ENCODE measurements at regions not wholly inside any gene's neighbourhood (a gene's known extent, or its start where the extent isn't known, plus 50 kb on each side); places are given as distances from the start of the nearest gene placed in this dataset.

GRCh38 chr18:32598144-32598543 lies 127.5 kb upstream of the GAREM1 start:
- ATAC-seq, result no peak
- TF ChIP-seq ISL1 (CRISPR knock-in tag; IDR thresholded peaks at IDR 0.05), result no peak
- no peak for TF ChIP-seq TSHZ2 (CRISPR knock-in tag; IDR thresholded peaks at IDR 0.05)
- TF ChIP-seq RARB (CRISPR knock-in tag; IDR thresholded peaks at IDR 0.05), result no peak
- no peak for TF ChIP-seq GLIS3 (CRISPR knock-in tag; IDR thresholded peaks at IDR 0.05)
- TF ChIP-seq ZC3H10 (CRISPR knock-in tag; IDR thresholded peaks at IDR 0.05), result no peak
- TF ChIP-seq BACH2 (CRISPR knock-in tag; IDR thresholded peaks at IDR 0.05; ENCODE audit: borderline replicate concordance), result no peak
- no peak for TF ChIP-seq POU6F1 (CRISPR knock-in tag; IDR thresholded peaks at IDR 0.05; ENCODE audit: borderline replicate concordance, low read depth)
- TF ChIP-seq CSRNP3 (CRISPR knock-in tag; IDR thresholded peaks at IDR 0.05), result no peak

GRCh38 chr18:32596501-32596900 lies 125.8 kb upstream of the GAREM1 start:
- no peak for TF ChIP-seq TOX (CRISPR knock-in tag; IDR thresholded peaks at IDR 0.05; ENCODE audit: borderline replicate concordance)
- TF ChIP-seq POU6F1 (CRISPR knock-in tag; IDR thresholded peaks at IDR 0.05; ENCODE audit: borderline replicate concordance, low read depth), result no peak
- no peak for TF ChIP-seq ESRRG (CRISPR knock-in tag; IDR thresholded peaks at IDR 0.05)
- no peak for TF ChIP-seq ZNF565 (CRISPR knock-in tag; conservative IDR thresholded peaks at IDR 0.05; ENCODE audit: low read depth)
- TF ChIP-seq OSR1 (CRISPR knock-in tag; IDR thresholded peaks at IDR 0.05), result no peak
- ATAC-seq, result no peak

GRCh38 chr18:32595832-32596231 lies 125.2 kb upstream of the GAREM1 start:
- ATAC-seq, result no peak
- no peak for TF ChIP-seq ESRRG (CRISPR knock-in tag; IDR thresholded peaks at IDR 0.05)

GRCh38 chr18:32588191-32588590 lies 117.5 kb upstream of the GAREM1 start:
- ATAC-seq, result no peak
- TF ChIP-seq TSHZ2 (CRISPR knock-in tag; IDR thresholded peaks at IDR 0.05) (no peak), TCF4 (CRISPR knock-in tag; IDR thresholded peaks at IDR 0.05; ENCODE audit: borderline replicate concordance) (no peak), ISL1 (CRISPR knock-in tag; IDR thresholded peaks at IDR 0.05) (no peak), ZNF70 (CRISPR knock-in tag; IDR thresholded peaks at IDR 0.05) (no peak), ZFP30 (CRISPR knock-in tag; IDR thresholded peaks at IDR 0.05) (no peak), CREB5 (CRISPR knock-in tag; IDR thresholded peaks at IDR 0.05; ENCODE audit: low read depth) (no peak), TOX (CRISPR knock-in tag; IDR thresholded peaks at IDR 0.05; ENCODE audit: borderline replicate concordance) (no peak), ZFP3 (CRISPR knock-in tag; IDR thresholded peaks at IDR 0.05) (no peak), ZNF8 (CRISPR knock-in tag; IDR thresholded peaks at IDR 0.05) (no peak), CSRNP3 (CRISPR knock-in tag; IDR thresholded peaks at IDR 0.05) (no peak), ZNF565 (CRISPR knock-in tag; conservative IDR thresholded peaks at IDR 0.05; ENCODE audit: low read depth) (no peak), PATZ1 (CRISPR knock-in tag; IDR thresholded peaks at IDR 0.05; ENCODE audit: borderline replicate concordance) (no peak), SNAI2 (CRISPR knock-in tag; IDR thresholded peaks at IDR 0.05) (no peak), PPARA (CRISPR knock-in tag; IDR thresholded peaks at IDR 0.05; ENCODE audit: borderline replicate concordance) (no peak), OSR1 (CRISPR knock-in tag; IDR thresholded peaks at IDR 0.05) (no peak), ZC3H10 (CRISPR knock-in tag; IDR thresholded peaks at IDR 0.05) (no peak), ESRRG (CRISPR knock-in tag; IDR thresholded peaks at IDR 0.05) (no peak)

Data from SK-N-SH treated with all-trans-retinoic acid at 6 μM for 48 hours (cell line).